AG04449 (cell line): ENCODE measurements at regions not wholly inside any gene's neighbourhood (a gene's known extent, or its start where the extent isn't known, plus 50 kb on each side); places are given as distances from the start of the nearest gene placed in this dataset.
"Not testable (repeated sequence)": the region's sequence is repeated elsewhere in the genome, so short reads cannot be mapped to it uniquely, and the experiment has no call there.

ENCODE experiments used
- CTCF ChIA-PET: fragments of 350-600 bp; formaldehyde crosslinking; extraction: SDS; loops from one replicate; lab custom pipeline; 2021; ENCODE audit warnings: antibody characterized with exemption; lab: Yijun Ruan, JAX
- POLR2A ChIA-PET: fragments of 400-600, 350-600 bp; formaldehyde crosslinking; extraction: SDS; loops from one replicate; lab custom pipeline; 2020; ENCODE audit warnings: antibody characterized with exemption, inconsistent platforms; lab: Yijun Ruan, JAX
- DNase-seq: peaks from one replicate; pipeline ENCODE4 v3.0.0-alpha.2; 2010; ENCODE audit warnings: low read depth, low spot score
- H3K4me3 ChIP-seq: 2 replicates; pipeline ENCODE4 v1.5.1; 2011; ENCODE audit warnings: low read depth, mild to moderate bottlenecking, control low read depth, low read length
- TF ChIP-seq, protein P1 (sequence below): IDR thresholded peaks from one replicate; pipeline ENCODE4 v1.5.1; 2011; ENCODE audit warnings: mild to moderate bottlenecking, moderate library complexity, low read length, control low read depth, inconsistent platforms; ENCODE audit not compliant: insufficient read depth; ENCODE audit errors: missing control alignments

GRCh38 chr12:76971216-76971879 is 92.5 kb upstream of the CSRP2 start:
- DNase-seq, POLR2A ChIA-PET, H3K4me3 ChIP-seq: not testable (repeated sequence)
- CTCF ChIA-PET, result interaction anchor here (2.2 kb wide), 1 partner anchor 40 kb away, joined by 9 read pairs; no protein-coding TSS in a partner anchor

GRCh38 chr12:76967181-76967885 is 88.5 kb upstream of the CSRP2 start:
- no peak overlapping the region for H3K4me3 ChIP-seq
- CTCF ChIA-PET, result interaction anchor here (1.1 kb wide), 1 partner anchor 40 kb away, joined by 3 read pairs; no protein-coding TSS in a partner anchor

DNA sequence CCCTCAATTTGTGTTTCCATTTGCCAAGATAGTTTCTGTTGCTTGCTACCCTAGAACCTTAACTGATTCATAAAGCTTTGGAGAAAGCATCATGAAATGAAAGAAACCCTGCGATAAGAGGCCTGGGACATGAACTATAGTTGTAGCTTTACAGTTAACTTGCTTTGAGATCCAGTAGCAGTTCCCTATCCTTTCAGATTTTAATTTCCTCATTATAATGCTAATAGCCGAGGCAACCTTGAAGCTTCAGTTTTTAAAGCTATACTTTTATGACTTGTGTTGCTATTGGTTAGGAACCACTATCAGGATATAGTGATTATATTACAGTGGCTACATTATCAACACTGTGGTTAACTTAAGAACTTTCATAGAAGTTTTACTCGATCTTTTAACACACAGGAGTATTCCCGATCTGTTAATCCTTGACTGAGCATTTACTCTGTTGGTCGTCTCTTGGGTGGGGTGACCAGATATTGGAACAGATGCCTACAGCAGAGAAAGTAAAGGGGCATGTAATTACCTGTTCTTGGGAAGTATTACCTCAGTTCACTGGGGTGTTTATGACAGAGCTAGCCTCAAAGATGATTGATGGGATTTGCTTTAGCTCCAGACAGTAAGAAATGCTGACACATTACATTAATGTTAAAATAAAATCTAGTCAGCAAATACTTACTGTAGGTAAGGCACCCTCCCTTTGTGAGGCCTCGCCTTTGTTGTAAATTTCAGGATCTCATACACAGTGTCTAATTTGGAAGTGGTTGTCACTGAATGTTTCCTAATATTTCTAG is 86.2 kb upstream of the CSRP2 start:
- H3K4me3 ChIP-seq, result no peak overlapping the region
- TF ChIP-seq, protein P1, sequence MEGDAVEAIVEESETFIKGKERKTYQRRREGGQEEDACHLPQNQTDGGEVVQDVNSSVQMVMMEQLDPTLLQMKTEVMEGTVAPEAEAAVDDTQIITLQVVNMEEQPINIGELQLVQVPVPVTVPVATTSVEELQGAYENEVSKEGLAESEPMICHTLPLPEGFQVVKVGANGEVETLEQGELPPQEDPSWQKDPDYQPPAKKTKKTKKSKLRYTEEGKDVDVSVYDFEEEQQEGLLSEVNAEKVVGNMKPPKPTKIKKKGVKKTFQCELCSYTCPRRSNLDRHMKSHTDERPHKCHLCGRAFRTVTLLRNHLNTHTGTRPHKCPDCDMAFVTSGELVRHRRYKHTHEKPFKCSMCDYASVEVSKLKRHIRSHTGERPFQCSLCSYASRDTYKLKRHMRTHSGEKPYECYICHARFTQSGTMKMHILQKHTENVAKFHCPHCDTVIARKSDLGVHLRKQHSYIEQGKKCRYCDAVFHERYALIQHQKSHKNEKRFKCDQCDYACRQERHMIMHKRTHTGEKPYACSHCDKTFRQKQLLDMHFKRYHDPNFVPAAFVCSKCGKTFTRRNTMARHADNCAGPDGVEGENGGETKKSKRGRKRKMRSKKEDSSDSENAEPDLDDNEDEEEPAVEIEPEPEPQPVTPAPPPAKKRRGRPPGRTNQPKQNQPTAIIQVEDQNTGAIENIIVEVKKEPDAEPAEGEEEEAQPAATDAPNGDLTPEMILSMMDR, result no peak
- DNase-seq, result no peak
- CTCF ChIA-PET, result no interaction called here
- POLR2A ChIA-PET, result no interaction called here

More at GRCh38 chr12:76967181-76967885, 88.5 kb upstream of the CSRP2 start:
- no peak for DNase-seq
- POLR2A ChIA-PET, result no interaction called here
- TF ChIP-seq, protein P1, result no peak

DNA sequence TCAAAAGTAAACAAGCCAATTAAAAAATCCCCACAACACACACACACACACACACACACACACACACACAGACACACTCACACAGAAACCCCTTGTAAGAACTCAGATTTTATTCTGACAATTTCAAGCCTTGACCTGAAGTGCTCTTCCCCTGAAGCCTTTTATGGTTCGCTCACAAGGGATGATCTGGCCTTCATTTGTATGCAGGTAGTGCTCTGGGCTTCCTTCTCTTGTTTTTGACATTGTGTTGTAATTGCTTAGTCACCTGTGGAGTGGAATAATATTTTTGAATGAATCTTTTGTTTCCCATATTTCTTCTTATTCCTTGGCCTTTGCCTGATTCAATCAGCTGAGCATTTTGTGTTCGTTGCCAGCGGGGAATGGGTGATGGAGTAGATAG is 83.3 kb upstream of the CSRP2 start:
- no peak for DNase-seq
- no peak overlapping the region for H3K4me3 ChIP-seq
- ChIA-PET CTCF (no interaction called here), POLR2A (no interaction called here)
- TF ChIP-seq, protein P1, result no peak

DNA sequence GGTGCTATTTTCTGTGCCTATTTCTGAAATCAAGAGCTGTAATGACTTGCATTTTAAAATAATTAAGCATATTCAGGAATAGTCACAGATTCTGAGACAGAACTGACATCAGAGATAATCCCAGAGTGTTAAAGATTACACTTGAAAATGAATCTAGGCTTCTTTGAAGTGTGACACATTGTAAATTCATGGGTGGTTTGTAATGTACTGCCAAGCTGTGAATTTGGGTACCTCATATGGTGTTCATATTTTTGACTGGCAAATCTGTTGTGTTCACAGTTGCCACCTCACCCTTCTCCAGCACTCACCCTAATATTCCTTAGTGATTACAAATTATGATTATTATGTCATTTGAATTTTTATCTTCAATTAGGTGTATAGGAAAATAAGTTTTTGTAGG is 78.5 kb upstream of the CSRP2 start:
- DNase-seq, result no peak
- TF ChIP-seq, protein P1, result no peak
- no peak overlapping the region for H3K4me3 ChIP-seq
- ChIA-PET CTCF (interaction anchor here (1.0 to 2.9 kb wide), 2 partner anchors 29 to 54 kb away, joined by 3 to 14 read pairs; no protein-coding TSS in a partner anchor), POLR2A (no interaction called here)

DNA sequence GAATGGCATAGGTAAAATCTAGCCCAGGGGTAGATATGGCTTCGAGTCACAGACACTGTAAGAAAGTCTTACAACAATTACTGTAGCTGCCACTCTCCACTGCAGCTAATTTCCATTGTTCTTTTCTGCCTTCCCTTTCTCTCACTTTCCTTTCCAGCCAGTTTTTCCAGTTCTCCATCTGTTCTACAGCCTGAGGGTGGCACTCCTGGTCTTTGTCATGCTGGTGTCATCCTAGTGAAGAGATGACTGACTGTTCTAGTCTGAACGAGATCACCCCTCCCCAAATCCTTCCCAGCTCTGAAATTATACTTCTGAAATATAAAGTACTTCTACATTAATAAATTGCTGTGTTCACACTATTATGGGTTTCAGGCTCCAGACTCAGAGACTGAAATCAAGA is 74.2 kb upstream of the CSRP2 start:
- H3K4me3 ChIP-seq, result no peak overlapping the region
- ChIA-PET CTCF (interaction anchor here (0.9 to 2.8 kb wide), 4 partner anchors 57 to 94 kb away, joined by 3 to 22 read pairs (median 4); no protein-coding TSS in a partner anchor), POLR2A (no interaction called here)
- DNase-seq, result no peak
- TF ChIP-seq, protein P1, result no peak
